Smooth muscle cell (in vitro differentiated cells): ENCODE measurements at regions not wholly inside any gene's neighbourhood (a gene's known extent, or its start where the extent isn't known, plus 50 kb on each side); places are given as distances from the start of the nearest gene placed in this dataset.

Experiments
- DNase-seq: peaks from one replicate; lab custom pipeline; 2025; ENCODE audit not compliant: unreplicated experiment; lab: John Stamatoyannopoulos, UW
- H2AFZ ChIP-seq: fragments of 200-600 bp; sonication (generic); 2 replicates; pipeline ENCODE4 v1.6.0; 2016; ENCODE audit warnings: antibody characterized with exemption, low read depth, mild to moderate bottlenecking
- H3F3A ChIP-seq: fragments of 200-600 bp; sonication (generic); 2 replicates; pipeline ENCODE4 v1.6.0; 2017; ENCODE audit warnings: antibody characterized with exemption, low read depth
- H3K27ac ChIP-seq: fragments of 200-600 bp; sonication (generic); 2 replicates; pipeline ENCODE4 v1.5.1; 2016; ENCODE audit warnings: low read depth, mild to moderate bottlenecking
- H3K27me3 ChIP-seq: fragments of 200-600 bp; sonication (generic); 2 replicates; pipeline ENCODE4 v1.6.1; 2016; ENCODE audit warnings: low read depth, mild to moderate bottlenecking
- H3K36me3 ChIP-seq: fragments of 200-600 bp; sonication (generic); 2 replicates; pipeline ENCODE4 v1.5.1; 2016; ENCODE audit warnings: low read depth
- H3K4me1 ChIP-seq: fragments of 200-600 bp; sonication (generic); 2 replicates; pipeline ENCODE4 v1.5.1; 2016; ENCODE audit warnings: low read depth
- H3K4me2 ChIP-seq: fragments of 200-600 bp; sonication (generic); 2 replicates; pipeline ENCODE4 v1.6.0; 2016; ENCODE audit warnings: mild to moderate bottlenecking
- H3K4me3 ChIP-seq: fragments of 200-600 bp; sonication (generic); 2 replicates; pipeline ENCODE4 v1.5.1; 2016; ENCODE audit warnings: mild to moderate bottlenecking
- H3K79me2 ChIP-seq: fragments of 200-600 bp; sonication (generic); 2 replicates; pipeline ENCODE4 v1.6.0; 2016; ENCODE audit warnings: low read depth, mild to moderate bottlenecking
- H3K9ac ChIP-seq: fragments of 200-600 bp; sonication (generic); 2 replicates; pipeline ENCODE4 v1.6.0; 2016; ENCODE audit warnings: low read depth
- H3K9me3 ChIP-seq: fragments of 200-600 bp; sonication (generic); replicated peaks from 2 replicates; pipeline ENCODE4 v1.5.1; 2016; ENCODE audit warnings: low read depth
- H4K20me1 ChIP-seq: fragments of 200-600 bp; sonication (generic); 2 replicates; pipeline ENCODE4 v1.6.0; 2016; ENCODE audit warnings: low read depth
- CTCF ChIP-seq: fragments of 200-600 bp; sonication (generic); IDR thresholded peaks from 2 replicates; pipeline ENCODE4 v1.5.1; 2017; ENCODE audit warnings: borderline replicate concordance, mild to moderate bottlenecking, antibody characterized with exemption; ENCODE audit not compliant: insufficient read depth, poor library complexity, severe bottlenecking
- WGBS: methylation state at CpG from one replicate; pipeline ENCODE4 v1.1.7; 2016; ENCODE audit warnings: low lambda C conversion rate; 5-methylcytosine and 5-hydroxymethylcytosine counted together

GRCh38 chr1:88074661-88075060, 609.4 kb upstream of the PKN2 start:
- Histone ChIP-seq H3K36me3 (no peaks in the 10 kb centered on the region), H3K9ac (no peak overlapping the region), H3K4me1 (no peaks in the 10 kb centered on the region), H2AFZ (no peak overlapping the region), H3K27me3 (no peaks in the 10 kb centered on the region), H3K27ac (no peak overlapping the region), H3K79me2 (no peaks in the 10 kb centered on the region), H3K4me3 (no peak overlapping the region), H3K4me2 (no peak overlapping the region), H4K20me1 (no peaks in the 10 kb centered on the region), H3F3A (no peaks in the 10 kb centered on the region), H3K9me3 (no peaks in the 10 kb centered on the region)
- no peak for TF ChIP-seq CTCF
- 97% methylated on average over 2 of the region's 2 CpGs for WGBS
- no peak for DNase-seq

- Histone ChIP-seq H2AFZ (no peak overlapping the region), H3K9me3 (no peaks in the 10 kb centered on the region), H4K20me1 (no peaks in the 10 kb centered on the region), H3K4me2 (no peak overlapping the region), H3K27ac (no peak overlapping the region), H3K4me1 (no peaks in the 10 kb centered on the region), H3K27me3 (no peaks in the 10 kb centered on the region), H3K9ac (no peak overlapping the region), H3K36me3 (no peaks in the 10 kb centered on the region), H3F3A (no peaks in the 10 kb centered on the region), H3K79me2 (no peaks in the 10 kb centered on the region), H3K4me3 (no peak overlapping the region)
- TF ChIP-seq CTCF = no peak
- WGBS = 100% methylated on average over 1 of the region's 1 CpG
- no peak for DNase-seq
Measured at GRCh38 chr1:88075813-88076212, 608.3 kb upstream of the PKN2 start.

GRCh38 chr1:88079036-88079435, 605.0 kb upstream of the PKN2 start:
- no peaks in the 10 kb centered on the region for H3K27me3 ChIP-seq
- H2AFZ ChIP-seq = no peak overlapping the region
- H4K20me1 ChIP-seq = no peaks in the 10 kb centered on the region
- peak; percentile 54 for TF ChIP-seq CTCF
- H3K4me3 ChIP-seq = no peak overlapping the region
- no peaks in the 10 kb centered on the region for H3K4me1 ChIP-seq
- no peak overlapping the region for H3K27ac ChIP-seq
- H3F3A ChIP-seq = no peaks in the 10 kb centered on the region
- no peaks in the 10 kb centered on the region for H3K36me3 ChIP-seq
- 48% methylated on average over 1 of the region's 1 CpG for WGBS
- H3K9ac ChIP-seq = no peak overlapping the region
- no peak overlapping the region for H3K4me2 ChIP-seq
- H3K79me2 ChIP-seq = no peaks in the 10 kb centered on the region
- no peaks in the 10 kb centered on the region for H3K9me3 ChIP-seq
- DNase-seq = no peak

GRCh38 chr1:88080875-88081274, 603.2 kb upstream of the PKN2 start:
- DNase-seq = no peak
- no peaks in the 10 kb centered on the region for H3F3A ChIP-seq
- H3K27ac ChIP-seq = no peak overlapping the region
- no peaks in the 10 kb centered on the region for H3K79me2 ChIP-seq
- no peaks in the 10 kb centered on the region for H3K36me3 ChIP-seq
- no peak overlapping the region for H3K9ac ChIP-seq
- H4K20me1 ChIP-seq = no peaks in the 10 kb centered on the region
- no peaks in the 10 kb centered on the region for H3K4me1 ChIP-seq
- no peak overlapping the region for H3K4me2 ChIP-seq
- H3K27me3 ChIP-seq = no peaks in the 10 kb centered on the region
- TF ChIP-seq CTCF = no peak
- no peak overlapping the region for H2AFZ ChIP-seq
- H3K9me3 ChIP-seq = no peaks in the 10 kb centered on the region
- H3K4me3 ChIP-seq = no peak overlapping the region
